Calu3 (cell line): ENCODE measurements at regions not wholly inside any gene's neighbourhood (a gene's known extent, or its start where the extent isn't known, plus 50 kb on each side); places are given as distances from the start of the nearest gene placed in this dataset.

ENCODE experiments used
- BruUV-seq: library from RNA; stranded (reverse); fragments of 400-500 nt; replicated peaks from 2 replicates; lab custom pipeline; 2021; lab: Mats Ljungman, UMichigan
- CTCF ChIA-PET: fragments of 300-600 bp; sonication (Branson Sonifier 250); formaldehyde crosslinking; loops from one replicate; lab custom pipeline; 2022; ENCODE audit warnings: antibody characterized with exemption; lab: Charles Lee
- DNase-seq: peaks from one replicate; pipeline ENCODE4 v3.0.0; 2022
- H3K27ac Mint-ChIP-seq: one replicate; pipeline ENCODE4 v1.8.0; 2022; ENCODE audit warnings: mixed read lengths; ENCODE audit not compliant: unreplicated experiment
- H3K27me3 Mint-ChIP-seq: one replicate; pipeline ENCODE4 v1.8.0; 2022; ENCODE audit warnings: mixed read lengths; ENCODE audit not compliant: unreplicated experiment
- H3K36me3 Mint-ChIP-seq: one replicate; pipeline ENCODE4 v1.8.0; 2022; ENCODE audit warnings: mild to moderate bottlenecking, moderate library complexity, mixed read lengths; ENCODE audit not compliant: insufficient read depth, unreplicated experiment
- H3K4me1 Mint-ChIP-seq: one replicate; pipeline ENCODE4 v1.8.0; 2022; ENCODE audit warnings: mild to moderate bottlenecking, low read depth, mixed read lengths; ENCODE audit not compliant: unreplicated experiment
- H3K4me3 Mint-ChIP-seq: one replicate; pipeline ENCODE4 v1.8.0; 2022; ENCODE audit warnings: mild to moderate bottlenecking, low read depth, moderate library complexity, mixed read lengths; ENCODE audit not compliant: unreplicated experiment
- H3K9me3 Mint-ChIP-seq: one replicate; pipeline ENCODE4 v1.8.0; 2022; ENCODE audit warnings: low read depth, mixed read lengths; ENCODE audit not compliant: unreplicated experiment
- intact Hi-C: fragments of 100-400 bp; cut with micrococcal nuclease; formaldehyde crosslinking; loops from one replicate; pipeline ENCODE4 v1.10.0; 2022; ENCODE audit not compliant: unreplicated experiment
- TF ChIP-seq, protein P1 (sequence below): fragments of 200-600 bp; IDR thresholded peaks from one replicate; pipeline ENCODE4 v1.8.0; 2022; ENCODE audit warnings: antibody characterized with exemption; ENCODE audit not compliant: unreplicated experiment

DNA sequence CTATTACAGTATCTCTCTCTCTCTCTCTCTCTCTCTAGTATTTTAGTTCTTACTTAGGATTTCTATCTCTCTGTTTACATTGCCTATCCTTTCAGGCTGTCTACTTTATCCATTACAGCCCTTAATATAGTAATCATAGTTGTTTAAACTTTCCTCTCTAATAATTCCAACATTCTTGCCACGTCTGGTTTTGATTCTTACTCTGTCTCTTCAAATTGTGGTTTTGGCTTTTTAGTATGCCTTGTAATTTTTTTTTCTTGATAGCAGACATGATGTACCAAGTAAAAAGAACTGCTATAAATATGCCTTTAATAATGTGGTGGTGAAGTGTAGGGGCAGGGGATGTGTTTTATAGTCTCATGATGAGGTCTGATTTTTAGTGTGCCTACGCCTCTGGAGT is 1809.5 kb upstream of the CELF4 start:
- DNase-seq = no peak
- intact Hi-C loops = no loop called here
- CTCF ChIA-PET = no interaction called here
- Mint-ChIP-seq H3K36me3 (no peaks in the 10 kb centered on the region), H3K9me3 (no peaks in the 10 kb centered on the region), H3K4me3 (no peak overlapping the region), H3K27me3 (no peaks in the 10 kb centered on the region), H3K27ac (no peak overlapping the region), H3K4me1 (no peaks in the 10 kb centered on the region)
- TF ChIP-seq, protein P1, sequence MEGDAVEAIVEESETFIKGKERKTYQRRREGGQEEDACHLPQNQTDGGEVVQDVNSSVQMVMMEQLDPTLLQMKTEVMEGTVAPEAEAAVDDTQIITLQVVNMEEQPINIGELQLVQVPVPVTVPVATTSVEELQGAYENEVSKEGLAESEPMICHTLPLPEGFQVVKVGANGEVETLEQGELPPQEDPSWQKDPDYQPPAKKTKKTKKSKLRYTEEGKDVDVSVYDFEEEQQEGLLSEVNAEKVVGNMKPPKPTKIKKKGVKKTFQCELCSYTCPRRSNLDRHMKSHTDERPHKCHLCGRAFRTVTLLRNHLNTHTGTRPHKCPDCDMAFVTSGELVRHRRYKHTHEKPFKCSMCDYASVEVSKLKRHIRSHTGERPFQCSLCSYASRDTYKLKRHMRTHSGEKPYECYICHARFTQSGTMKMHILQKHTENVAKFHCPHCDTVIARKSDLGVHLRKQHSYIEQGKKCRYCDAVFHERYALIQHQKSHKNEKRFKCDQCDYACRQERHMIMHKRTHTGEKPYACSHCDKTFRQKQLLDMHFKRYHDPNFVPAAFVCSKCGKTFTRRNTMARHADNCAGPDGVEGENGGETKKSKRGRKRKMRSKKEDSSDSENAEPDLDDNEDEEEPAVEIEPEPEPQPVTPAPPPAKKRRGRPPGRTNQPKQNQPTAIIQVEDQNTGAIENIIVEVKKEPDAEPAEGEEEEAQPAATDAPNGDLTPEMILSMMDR = no peak
- BruUV-seq = no TSS peak

DNA sequence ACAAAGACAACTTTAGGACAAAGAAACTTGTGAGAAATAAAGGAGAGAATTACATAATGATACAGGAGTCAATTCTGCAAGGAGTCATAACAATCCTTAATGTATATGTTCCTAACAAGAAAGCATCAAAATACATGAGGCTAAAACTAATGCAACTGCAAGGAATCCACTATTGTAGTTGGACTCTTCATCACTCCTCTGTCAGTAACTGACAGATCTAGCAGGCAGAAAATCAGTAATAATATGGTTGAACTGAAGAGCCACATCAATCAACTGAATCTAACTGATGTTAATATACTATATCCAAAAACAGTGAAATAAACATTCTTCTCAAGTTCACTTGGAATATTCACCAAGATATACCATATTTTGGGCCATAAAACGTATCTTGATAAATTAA is 1806.4 kb upstream of the CELF4 start:
- H3K4me1 Mint-ChIP-seq = no peaks in the 10 kb centered on the region
- no peak for DNase-seq
- H3K36me3 Mint-ChIP-seq = no peaks in the 10 kb centered on the region
- no peak overlapping the region for H3K4me3 Mint-ChIP-seq
- CTCF ChIA-PET = no interaction called here
- no peaks in the 10 kb centered on the region for H3K27me3 Mint-ChIP-seq
- TF ChIP-seq, protein P1 = no peak
- intact Hi-C loops = no loop called here
- no peaks in the 10 kb centered on the region for H3K9me3 Mint-ChIP-seq
- H3K27ac Mint-ChIP-seq = no peak overlapping the region
- no TSS peak for BruUV-seq

DNA sequence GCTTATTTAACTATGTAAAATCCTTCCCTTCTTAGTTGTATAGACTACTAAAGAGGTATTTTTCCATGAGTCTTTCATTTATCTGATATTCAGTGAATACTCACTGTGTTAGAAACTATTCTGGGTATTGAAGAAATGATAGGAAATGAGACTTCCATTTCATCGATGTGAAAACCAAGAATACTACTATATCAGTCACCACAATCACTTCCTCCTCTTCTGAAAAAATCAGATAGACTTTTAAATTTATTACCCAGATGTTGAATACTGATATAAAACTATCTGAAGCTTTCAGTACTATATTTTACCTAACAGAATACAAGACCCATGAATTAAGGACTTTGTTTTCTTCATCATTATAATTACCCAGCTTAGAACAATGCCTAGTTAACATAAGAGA is 1801.1 kb upstream of the CELF4 start:
- TF ChIP-seq, protein P1 = no peak
- no peak overlapping the region for H3K4me3 Mint-ChIP-seq
- no peaks in the 10 kb centered on the region for H3K4me1 Mint-ChIP-seq
- no peaks in the 10 kb centered on the region for H3K36me3 Mint-ChIP-seq
- DNase-seq = no peak
- H3K27ac Mint-ChIP-seq = no peak overlapping the region
- H3K27me3 Mint-ChIP-seq = no peaks in the 10 kb centered on the region
- no peaks in the 10 kb centered on the region for H3K9me3 Mint-ChIP-seq
- BruUV-seq = no TSS peak
- CTCF ChIA-PET = no interaction called here
- intact Hi-C loops = no loop called here

DNA sequence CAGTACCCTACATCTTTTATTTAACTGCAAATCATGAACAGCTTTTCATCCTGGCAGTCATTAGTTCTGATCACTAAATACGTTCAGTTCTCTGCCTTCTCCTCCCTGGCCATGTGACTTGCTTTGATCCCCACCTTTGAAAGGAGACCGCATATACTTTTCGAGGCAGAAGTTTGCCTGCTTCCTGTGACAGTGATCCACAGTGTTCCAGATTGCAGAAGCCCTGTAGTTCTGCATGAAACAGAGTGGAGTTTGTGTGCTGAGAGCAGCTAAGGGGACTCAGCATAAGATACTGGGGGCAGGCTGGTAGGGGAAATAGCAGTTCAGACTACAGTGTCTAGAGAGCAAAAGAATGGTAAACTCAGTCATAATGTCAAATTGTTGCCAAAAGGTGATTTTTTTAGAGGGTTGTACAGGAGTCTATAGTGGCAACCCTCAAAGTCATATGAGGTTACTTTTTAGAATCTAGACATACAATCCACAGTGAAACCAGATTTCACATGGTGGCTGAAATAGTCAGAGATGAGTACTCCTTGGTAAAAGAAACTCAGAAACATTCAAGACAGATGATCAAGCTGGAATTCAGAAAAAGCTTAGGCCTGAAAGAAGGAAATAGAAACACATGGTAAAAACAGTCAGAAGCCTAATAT is 1800.4 kb upstream of the CELF4 start:
- Mint-ChIP-seq H3K27me3 (no peaks in the 10 kb centered on the region), H3K4me3 (no peak overlapping the region), H3K4me1 (no peaks in the 10 kb centered on the region), H3K27ac (no peak overlapping the region), H3K36me3 (no peaks in the 10 kb centered on the region), H3K9me3 (no peaks in the 10 kb centered on the region)
- TF ChIP-seq, protein P1 = no peak
- intact Hi-C loops = no loop called here
- no peak for DNase-seq
- no TSS peak for BruUV-seq
- CTCF ChIA-PET = no interaction called here
